Memory B cell (primary cell): ENCODE measurements at regions not wholly inside any gene's neighbourhood (a gene's known extent, or its start where the extent isn't known, plus 50 kb on each side); places are given as distances from the start of the nearest gene placed in this dataset.

Experiments used
- ATAC-seq: fragments of 150-1000 bp; cut with Tn5 transposase; 2 replicates; pipeline ENCODE4 v1.10.0; 2021; ENCODE audit warnings: low read depth, mild to moderate bottlenecking, moderate library complexity
- DNase-seq, 2 donors: peaks; one replicate each; pipeline ENCODE4 v3.0.0; 2022; ENCODE audit warnings: low spot score in 2 of 2
- H3K27ac Mint-ChIP-seq: one replicate; pipeline ENCODE4 v1.8.0; 2022; ENCODE audit warnings: mild to moderate bottlenecking, moderate library complexity, mixed read lengths
- H3K27me3 Mint-ChIP-seq: one replicate; pipeline ENCODE4 v1.8.0; 2022; ENCODE audit warnings: mixed read lengths
- H3K36me3 Mint-ChIP-seq: one replicate; pipeline ENCODE4 v1.8.0; 2022; ENCODE audit warnings: mild to moderate bottlenecking, mixed read lengths
- H3K4me1 Mint-ChIP-seq: one replicate; pipeline ENCODE4 v1.8.0; 2022; ENCODE audit warnings: mixed read lengths
- H3K4me3 Mint-ChIP-seq: one replicate; pipeline ENCODE4 v1.8.0; 2022; ENCODE audit warnings: mild to moderate bottlenecking, moderate library complexity, mixed read lengths
- H3K9me3 Mint-ChIP-seq: one replicate; pipeline ENCODE4 v1.8.0; 2022; ENCODE audit warnings: mixed read lengths

- no peaks in the 10 kb centered on the region for H3K9me3 Mint-ChIP-seq
- ATAC-seq (no peak), DNase-seq (no peak)
- H3K4me3 Mint-ChIP-seq: no peak overlapping the region
- no peaks in the 10 kb centered on the region for H3K27me3 Mint-ChIP-seq
- H3K4me1 Mint-ChIP-seq: no peaks in the 10 kb centered on the region
- no peak overlapping the region for H3K27ac Mint-ChIP-seq
- no peaks in the 10 kb centered on the region for H3K36me3 Mint-ChIP-seq
Observed at GRCh38 chrX:7704205-7704604, 138.8 kb upstream of the VCX start.

GRCh38 chrX:7698248-7698647 lies 144.7 kb upstream of the VCX start:
- no peaks in the 10 kb centered on the region for H3K4me1 Mint-ChIP-seq
- no peak for ATAC-seq
- H3K36me3 Mint-ChIP-seq: no peaks in the 10 kb centered on the region
- no peak overlapping the region for H3K27ac Mint-ChIP-seq
- no peaks in the 10 kb centered on the region for H3K27me3 Mint-ChIP-seq
- H3K4me3 Mint-ChIP-seq: no peak overlapping the region
- no peak for DNase-seq
- no peaks in the 10 kb centered on the region for H3K9me3 Mint-ChIP-seq

DNA sequence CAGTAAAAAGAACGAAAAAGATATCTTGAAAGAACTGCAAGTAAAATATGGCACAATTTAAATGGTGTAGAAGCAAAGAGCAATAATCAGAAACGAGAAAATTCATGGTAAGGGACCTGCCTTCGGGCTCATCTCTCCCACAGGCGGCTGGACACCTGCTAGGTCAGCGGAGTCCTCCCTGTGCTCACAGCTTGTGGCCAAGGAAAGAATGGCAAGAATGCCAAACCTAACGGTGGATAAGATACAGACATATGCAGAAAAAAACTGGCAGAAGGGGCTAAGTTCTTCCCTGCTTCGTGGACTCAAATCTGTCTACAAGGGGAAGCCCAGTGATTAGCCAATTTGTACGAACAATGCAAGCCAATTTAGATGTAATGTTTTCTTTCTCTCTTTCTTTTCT lies 152.1 kb upstream of the VCX start:
- Mint-ChIP-seq H3K9me3 (peaks cover 3% of the 10 kb centered on the region), H3K4me1 (no peaks in the 10 kb centered on the region), H3K36me3 (no peaks in the 10 kb centered on the region)

GRCh38 chrX:7689791-7690412 lies 153.1 kb upstream of the VCX start:
- ATAC-seq (no peak), DNase-seq (no peak)
- Mint-ChIP-seq H3K4me1 (no peaks in the 10 kb centered on the region), H3K36me3 (no peaks in the 10 kb centered on the region), H3K27ac (no peak overlapping the region), H3K27me3 (peaks cover 4% of the 10 kb centered on the region), H3K9me3 (peaks cover 3% of the 10 kb centered on the region), H3K4me3 (no peak overlapping the region)

More for the DNA sequence above, 152.1 kb upstream of the VCX start:
- ATAC-seq: no peak
- H3K4me3 Mint-ChIP-seq: no peak overlapping the region
- H3K27ac Mint-ChIP-seq: no peak overlapping the region
- no peak for DNase-seq
- peaks cover 4% of the 10 kb centered on the region for H3K27me3 Mint-ChIP-seq

GRCh38 chrX:7680181-7680580 lies 162.8 kb upstream of the VCX start:
- Mint-ChIP-seq H3K36me3 (no peaks in the 10 kb centered on the region), H3K4me1 (no peaks in the 10 kb centered on the region), H3K4me3 (no peak overlapping the region), H3K27ac (no peak overlapping the region), H3K9me3 (no peaks in the 10 kb centered on the region), H3K27me3 (no peaks in the 10 kb centered on the region)
- no peak for DNase-seq
- ATAC-seq: no peak

GRCh38 chrX:7654316-7654715 lies 188.7 kb upstream of the VCX start:
- H3K4me1 Mint-ChIP-seq: no peaks in the 10 kb centered on the region
- H3K27me3 Mint-ChIP-seq: no peaks in the 10 kb centered on the region
- ATAC-seq (no peak), DNase-seq (no peak)
- no peak overlapping the region for H3K27ac Mint-ChIP-seq
- no peaks in the 10 kb centered on the region for H3K36me3 Mint-ChIP-seq
- no peak overlapping the region for H3K4me3 Mint-ChIP-seq
- peaks cover 2% of the 10 kb centered on the region for H3K9me3 Mint-ChIP-seq

GRCh38 chrX:7647831-7648230 lies 195.1 kb upstream of the VCX start:
- Mint-ChIP-seq H3K27ac (no peak overlapping the region), H3K27me3 (peaks cover 2% of the 10 kb centered on the region), H3K4me1 (no peaks in the 10 kb centered on the region), H3K4me3 (no peak overlapping the region), H3K9me3 (no peaks in the 10 kb centered on the region), H3K36me3 (no peaks in the 10 kb centered on the region)
- ATAC-seq (no peak), DNase-seq (no peak)

DNA sequence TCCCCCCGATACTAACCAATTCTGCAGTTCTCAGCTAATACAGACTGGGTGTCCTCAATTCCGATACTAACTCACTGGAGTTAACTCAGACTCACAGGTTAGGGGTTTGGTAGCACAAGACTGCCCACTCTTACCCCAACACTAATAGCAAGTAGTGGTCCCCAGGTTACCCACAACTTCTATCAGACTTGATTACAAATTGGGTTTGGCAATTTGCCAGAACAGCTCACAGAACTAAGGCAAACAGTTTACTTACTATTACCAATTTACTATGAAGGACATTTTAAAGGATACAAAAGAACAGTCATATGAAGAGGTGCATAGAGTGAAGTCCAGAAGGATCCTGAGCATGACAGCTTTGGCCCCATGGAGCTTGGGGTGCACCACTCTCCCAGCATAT lies 201.8 kb upstream of the VCX start:
- Mint-ChIP-seq H3K4me3 (no peak overlapping the region), H3K27ac (no peak overlapping the region), H3K36me3 (no peaks in the 10 kb centered on the region), H3K9me3 (no peaks in the 10 kb centered on the region), H3K4me1 (no peaks in the 10 kb centered on the region), H3K27me3 (peaks cover 2% of the 10 kb centered on the region)
- ATAC-seq (no peak), DNase-seq (no peak)

DNA sequence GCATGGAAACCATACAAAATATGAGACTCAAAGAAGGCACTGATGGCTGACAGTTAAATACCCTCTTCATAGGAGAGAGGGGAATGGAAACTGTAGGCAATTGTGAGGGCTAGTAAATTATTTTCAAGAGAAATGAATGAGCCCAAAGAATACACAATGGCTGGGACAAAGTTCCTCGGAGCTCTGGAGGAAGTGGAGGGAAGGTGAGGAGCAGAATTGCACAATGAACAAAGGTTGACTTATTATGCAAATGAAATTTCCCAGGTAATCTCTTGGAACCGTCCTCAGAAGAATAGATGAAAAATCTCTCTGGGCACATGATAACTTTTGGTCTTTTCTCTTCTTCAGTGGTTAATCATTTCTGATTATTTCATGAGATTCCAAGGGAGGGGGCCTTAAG lies 202.6 kb upstream of the VCX start:
- Mint-ChIP-seq H3K4me1 (no peaks in the 10 kb centered on the region), H3K36me3 (no peaks in the 10 kb centered on the region), H3K27ac (no peak overlapping the region), H3K27me3 (peaks cover 2% of the 10 kb centered on the region), H3K9me3 (no peaks in the 10 kb centered on the region), H3K4me3 (no peak overlapping the region)
- DNase-seq: no peak
- ATAC-seq: no peak

- ATAC-seq (no peak), DNase-seq (no peak)
- Mint-ChIP-seq H3K27me3 (peaks cover 2% of the 10 kb centered on the region), H3K9me3 (no peaks in the 10 kb centered on the region), H3K36me3 (no peaks in the 10 kb centered on the region), H3K4me1 (no peaks in the 10 kb centered on the region), H3K4me3 (no peak overlapping the region), H3K27ac (no peak overlapping the region)
Observed at GRCh38 chrX:7638078-7638710, 204.8 kb upstream of the VCX start.

DNA sequence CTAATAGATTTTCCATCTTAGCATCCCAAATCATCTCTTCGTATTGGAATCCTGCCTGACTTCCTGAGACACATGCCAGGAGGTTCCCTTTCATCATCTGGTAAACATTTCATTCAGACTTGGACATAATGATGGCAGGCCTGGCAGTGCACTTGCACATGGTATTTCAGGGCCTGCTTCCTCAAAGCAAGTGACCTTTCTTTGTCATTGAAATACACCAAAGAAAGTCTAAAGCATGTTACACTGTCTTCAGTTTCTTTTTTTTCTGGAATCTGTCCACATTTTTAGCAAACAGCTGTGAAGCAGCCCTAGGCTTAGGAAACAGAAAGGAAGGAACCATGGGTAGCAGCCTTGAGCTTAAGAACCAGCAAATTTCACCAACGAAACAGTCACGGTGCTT lies 205.9 kb upstream of the VCX start:
- H3K9me3 Mint-ChIP-seq: peaks cover 2% of the 10 kb centered on the region
- no peak overlapping the region for H3K27ac Mint-ChIP-seq
- no peaks in the 10 kb centered on the region for H3K36me3 Mint-ChIP-seq
- no peak overlapping the region for H3K4me3 Mint-ChIP-seq
- no peaks in the 10 kb centered on the region for H3K27me3 Mint-ChIP-seq
- no peaks in the 10 kb centered on the region for H3K4me1 Mint-ChIP-seq
- ATAC-seq: no peak
- no peak for DNase-seq

DNA sequence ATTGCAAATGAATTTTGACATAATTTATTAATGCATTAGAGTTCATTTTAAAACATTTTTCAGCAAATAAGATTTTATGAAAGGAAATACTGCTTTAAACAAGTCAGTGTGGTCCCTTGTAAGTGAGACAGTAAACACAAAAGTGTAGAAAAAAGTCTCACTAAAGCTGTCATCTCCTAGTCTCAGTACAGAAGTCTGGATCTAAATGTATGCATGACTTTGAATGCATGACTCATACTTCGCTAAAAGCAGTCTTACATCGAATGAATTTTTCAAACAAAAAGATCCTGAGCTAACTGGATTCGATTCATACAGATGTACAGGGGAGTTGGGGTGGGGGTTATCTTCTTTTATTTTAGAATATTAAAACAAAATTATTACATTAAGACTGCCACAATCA lies 207.4 kb upstream of the VCX start:
- no peak for ATAC-seq
- H3K27me3 Mint-ChIP-seq: no peaks in the 10 kb centered on the region
- H3K9me3 Mint-ChIP-seq: peaks cover 2% of the 10 kb centered on the region
- no peak for DNase-seq
- H3K4me3 Mint-ChIP-seq: no peak overlapping the region
- no peak overlapping the region for H3K27ac Mint-ChIP-seq
- H3K4me1 Mint-ChIP-seq: no peaks in the 10 kb centered on the region
- H3K36me3 Mint-ChIP-seq: no peaks in the 10 kb centered on the region

DNA sequence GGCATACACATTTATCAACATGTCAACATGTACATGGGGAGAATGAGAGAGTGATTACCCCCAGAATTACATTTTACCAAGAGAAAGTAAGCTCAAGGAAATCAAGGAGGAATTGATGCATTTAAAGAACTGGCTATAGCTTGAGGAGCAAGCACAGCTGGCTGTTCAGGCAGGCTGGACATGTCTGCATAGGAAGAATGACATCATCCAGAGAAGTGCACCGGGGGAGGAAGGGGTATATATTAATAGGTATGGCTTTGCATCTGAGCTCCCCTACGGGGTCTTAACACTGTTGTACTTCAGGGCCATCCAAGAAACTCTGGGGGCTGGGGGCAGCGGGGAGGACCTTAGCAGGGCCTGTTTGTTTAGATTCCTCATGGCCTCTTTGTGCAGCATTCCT lies 222.4 kb upstream of the VCX start:
- Mint-ChIP-seq H3K4me3 (no peak overlapping the region), H3K4me1 (no peaks in the 10 kb centered on the region), H3K9me3 (peaks cover 3% of the 10 kb centered on the region), H3K27me3 (peaks cover 2% of the 10 kb centered on the region), H3K36me3 (peaks cover 2% of the 10 kb centered on the region), H3K27ac (no peak overlapping the region)
- DNase-seq (no peak), ATAC-seq (no peak)

DNA sequence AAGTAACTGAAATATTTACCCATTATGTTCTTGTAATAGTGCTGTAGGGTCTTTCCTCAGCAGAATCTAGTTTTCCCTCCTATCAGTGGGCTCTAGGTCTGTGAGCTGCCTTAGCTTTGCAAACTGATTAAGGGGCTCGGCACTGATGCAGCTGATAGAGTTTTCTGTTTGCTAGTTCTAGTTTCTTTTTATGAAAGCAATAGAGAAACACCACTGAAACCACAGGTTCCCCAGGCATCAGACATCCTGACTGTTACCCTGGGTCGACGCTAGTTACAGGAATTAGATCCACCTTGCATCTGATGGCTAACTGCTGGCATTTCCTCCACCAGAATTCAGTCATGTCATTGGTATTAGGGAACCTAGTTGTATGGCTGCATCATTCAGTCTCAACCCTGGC lies 225.0 kb upstream of the VCX start:
- DNase-seq (no peak), ATAC-seq (no peak)
- H3K4me1 Mint-ChIP-seq: no peaks in the 10 kb centered on the region
- H3K27me3 Mint-ChIP-seq: peaks cover 2% of the 10 kb centered on the region
- no peak overlapping the region for H3K4me3 Mint-ChIP-seq
- peaks cover 2% of the 10 kb centered on the region for H3K36me3 Mint-ChIP-seq
- H3K9me3 Mint-ChIP-seq: peaks cover 2% of the 10 kb centered on the region
- H3K27ac Mint-ChIP-seq: no peak overlapping the region

- DNase-seq (no peak), ATAC-seq (no peak)
- no peaks in the 10 kb centered on the region for H3K27me3 Mint-ChIP-seq
- H3K9me3 Mint-ChIP-seq: no peaks in the 10 kb centered on the region
- no peaks in the 10 kb centered on the region for H3K4me1 Mint-ChIP-seq
- H3K27ac Mint-ChIP-seq: no peak overlapping the region
- no peaks in the 10 kb centered on the region for H3K36me3 Mint-ChIP-seq
- H3K4me3 Mint-ChIP-seq: no peak overlapping the region
Observed at GRCh38 chrX:7614616-7615015, 228.4 kb upstream of the VCX start.
